ENCODE measurements at regions not wholly inside any gene's neighbourhood (a gene's known extent, or its start where the extent isn't known, plus 50 kb on each side); places are given as distances from the start of the nearest gene placed in this dataset.

DNA sequence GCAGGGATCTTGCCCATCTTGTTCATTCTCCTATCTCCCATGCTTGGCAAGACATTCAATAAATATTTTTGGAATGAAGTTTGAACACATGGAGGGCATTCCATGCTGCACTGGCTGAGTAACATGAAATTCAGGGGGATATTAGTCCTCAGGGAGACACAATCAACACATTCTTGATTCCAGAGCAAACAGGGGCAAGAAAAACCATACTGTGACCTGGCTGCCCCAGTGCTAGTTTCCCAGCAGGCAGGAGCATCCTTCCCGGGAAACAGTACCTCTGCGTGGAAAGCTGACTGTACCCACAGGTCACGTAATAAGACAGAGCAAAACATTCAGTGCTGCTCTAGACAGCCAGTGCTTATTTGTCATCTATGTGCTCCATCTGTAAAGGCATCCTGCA is 66.3 kb upstream of the SPOCK1 start:
- Histone ChIP-seq H3K27ac (ENCODE audit: low read depth) (no peak overlapping the region), H3K4me1 (ENCODE audit: insufficient read depth) (peaks cover 7% of the 10 kb centered on the region; the same call in 1 of the 2 replicates), H3K36me3 (ENCODE audit: insufficient read depth) (no peaks in the 10 kb centered on the region), H3K4me3 (no peak overlapping the region), H3F3A (replicated peaks; ENCODE audit: low read depth) (no peaks in the 10 kb centered on the region), H3K4me2 (no peak overlapping the region), H3K9me2 (ENCODE audit: insufficient read depth) (no peaks in the 10 kb centered on the region), H4K20me1 (replicated peaks; ENCODE audit: insufficient read depth) (no peaks in the 10 kb centered on the region; the same call in 1 of the 2 replicates), H2AFZ (no peak overlapping the region), H3K79me2 (replicated peaks; ENCODE audit: insufficient read depth) (no peaks in the 10 kb centered on the region), H3K27me3 (ENCODE audit: insufficient read depth) (no peaks in the 10 kb centered on the region)
- H3K4me3 Mint-ChIP-seq = no peak overlapping the region
- no peak for TF ChIP-seq NANOG (IDR thresholded peaks at IDR 0.05; ENCODE audit: borderline replicate concordance)
- TF ChIP-seq STAT1 (IDR thresholded peaks at IDR 0.05; ENCODE audit: unreplicated experiment) = no peak
- TF ChIP-seq EZH2phosphoT487 (IDR thresholded peaks at IDR 0.05; ENCODE audit: unreplicated experiment) = no peak
- no peak for TF ChIP-seq ZNF114 (CRISPR knock-in tag; IDR thresholded peaks at IDR 0.05)
- no peak for TF ChIP-seq EZH2 (IDR thresholded peaks at IDR 0.05; ENCODE audit: low read depth, unreplicated experiment)
- no peak for TF ChIP-seq ZNF331 (CRISPR knock-in tag; IDR thresholded peaks at IDR 0.05; ENCODE audit: low read depth)
- TF ChIP-seq, protein P1, sequence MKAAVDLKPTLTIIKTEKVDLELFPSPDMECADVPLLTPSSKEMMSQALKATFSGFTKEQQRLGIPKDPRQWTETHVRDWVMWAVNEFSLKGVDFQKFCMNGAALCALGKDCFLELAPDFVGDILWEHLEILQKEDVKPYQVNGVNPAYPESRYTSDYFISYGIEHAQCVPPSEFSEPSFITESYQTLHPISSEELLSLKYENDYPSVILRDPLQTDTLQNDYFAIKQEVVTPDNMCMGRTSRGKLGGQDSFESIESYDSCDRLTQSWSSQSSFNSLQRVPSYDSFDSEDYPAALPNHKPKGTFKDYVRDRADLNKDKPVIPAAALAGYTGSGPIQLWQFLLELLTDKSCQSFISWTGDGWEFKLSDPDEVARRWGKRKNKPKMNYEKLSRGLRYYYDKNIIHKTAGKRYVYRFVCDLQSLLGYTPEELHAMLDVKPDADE (IDR thresholded peaks at IDR 0.05) = no peak
- TF ChIP-seq POLR2AphosphoS5 (IDR thresholded peaks at IDR 0.05; ENCODE audit: low read depth) = no peak
- TF ChIP-seq, protein P2, sequence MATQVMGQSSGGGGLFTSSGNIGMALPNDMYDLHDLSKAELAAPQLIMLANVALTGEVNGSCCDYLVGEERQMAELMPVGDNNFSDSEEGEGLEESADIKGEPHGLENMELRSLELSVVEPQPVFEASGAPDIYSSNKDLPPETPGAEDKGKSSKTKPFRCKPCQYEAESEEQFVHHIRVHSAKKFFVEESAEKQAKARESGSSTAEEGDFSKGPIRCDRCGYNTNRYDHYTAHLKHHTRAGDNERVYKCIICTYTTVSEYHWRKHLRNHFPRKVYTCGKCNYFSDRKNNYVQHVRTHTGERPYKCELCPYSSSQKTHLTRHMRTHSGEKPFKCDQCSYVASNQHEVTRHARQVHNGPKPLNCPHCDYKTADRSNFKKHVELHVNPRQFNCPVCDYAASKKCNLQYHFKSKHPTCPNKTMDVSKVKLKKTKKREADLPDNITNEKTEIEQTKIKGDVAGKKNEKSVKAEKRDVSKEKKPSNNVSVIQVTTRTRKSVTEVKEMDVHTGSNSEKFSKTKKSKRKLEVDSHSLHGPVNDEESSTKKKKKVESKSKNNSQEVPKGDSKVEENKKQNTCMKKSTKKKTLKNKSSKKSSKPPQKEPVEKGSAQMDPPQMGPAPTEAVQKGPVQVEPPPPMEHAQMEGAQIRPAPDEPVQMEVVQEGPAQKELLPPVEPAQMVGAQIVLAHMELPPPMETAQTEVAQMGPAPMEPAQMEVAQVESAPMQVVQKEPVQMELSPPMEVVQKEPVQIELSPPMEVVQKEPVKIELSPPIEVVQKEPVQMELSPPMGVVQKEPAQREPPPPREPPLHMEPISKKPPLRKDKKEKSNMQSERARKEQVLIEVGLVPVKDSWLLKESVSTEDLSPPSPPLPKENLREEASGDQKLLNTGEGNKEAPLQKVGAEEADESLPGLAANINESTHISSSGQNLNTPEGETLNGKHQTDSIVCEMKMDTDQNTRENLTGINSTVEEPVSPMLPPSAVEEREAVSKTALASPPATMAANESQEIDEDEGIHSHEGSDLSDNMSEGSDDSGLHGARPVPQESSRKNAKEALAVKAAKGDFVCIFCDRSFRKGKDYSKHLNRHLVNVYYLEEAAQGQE (IDR thresholded peaks at IDR 0.05; ENCODE audit: unreplicated experiment) = no peak
- TF ChIP-seq, protein P3, sequence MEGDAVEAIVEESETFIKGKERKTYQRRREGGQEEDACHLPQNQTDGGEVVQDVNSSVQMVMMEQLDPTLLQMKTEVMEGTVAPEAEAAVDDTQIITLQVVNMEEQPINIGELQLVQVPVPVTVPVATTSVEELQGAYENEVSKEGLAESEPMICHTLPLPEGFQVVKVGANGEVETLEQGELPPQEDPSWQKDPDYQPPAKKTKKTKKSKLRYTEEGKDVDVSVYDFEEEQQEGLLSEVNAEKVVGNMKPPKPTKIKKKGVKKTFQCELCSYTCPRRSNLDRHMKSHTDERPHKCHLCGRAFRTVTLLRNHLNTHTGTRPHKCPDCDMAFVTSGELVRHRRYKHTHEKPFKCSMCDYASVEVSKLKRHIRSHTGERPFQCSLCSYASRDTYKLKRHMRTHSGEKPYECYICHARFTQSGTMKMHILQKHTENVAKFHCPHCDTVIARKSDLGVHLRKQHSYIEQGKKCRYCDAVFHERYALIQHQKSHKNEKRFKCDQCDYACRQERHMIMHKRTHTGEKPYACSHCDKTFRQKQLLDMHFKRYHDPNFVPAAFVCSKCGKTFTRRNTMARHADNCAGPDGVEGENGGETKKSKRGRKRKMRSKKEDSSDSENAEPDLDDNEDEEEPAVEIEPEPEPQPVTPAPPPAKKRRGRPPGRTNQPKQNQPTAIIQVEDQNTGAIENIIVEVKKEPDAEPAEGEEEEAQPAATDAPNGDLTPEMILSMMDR (conservative IDR thresholded peaks at IDR 0.05; ENCODE audit: low read depth in 2 of 2) = no peak
- TF ChIP-seq, protein P4, sequence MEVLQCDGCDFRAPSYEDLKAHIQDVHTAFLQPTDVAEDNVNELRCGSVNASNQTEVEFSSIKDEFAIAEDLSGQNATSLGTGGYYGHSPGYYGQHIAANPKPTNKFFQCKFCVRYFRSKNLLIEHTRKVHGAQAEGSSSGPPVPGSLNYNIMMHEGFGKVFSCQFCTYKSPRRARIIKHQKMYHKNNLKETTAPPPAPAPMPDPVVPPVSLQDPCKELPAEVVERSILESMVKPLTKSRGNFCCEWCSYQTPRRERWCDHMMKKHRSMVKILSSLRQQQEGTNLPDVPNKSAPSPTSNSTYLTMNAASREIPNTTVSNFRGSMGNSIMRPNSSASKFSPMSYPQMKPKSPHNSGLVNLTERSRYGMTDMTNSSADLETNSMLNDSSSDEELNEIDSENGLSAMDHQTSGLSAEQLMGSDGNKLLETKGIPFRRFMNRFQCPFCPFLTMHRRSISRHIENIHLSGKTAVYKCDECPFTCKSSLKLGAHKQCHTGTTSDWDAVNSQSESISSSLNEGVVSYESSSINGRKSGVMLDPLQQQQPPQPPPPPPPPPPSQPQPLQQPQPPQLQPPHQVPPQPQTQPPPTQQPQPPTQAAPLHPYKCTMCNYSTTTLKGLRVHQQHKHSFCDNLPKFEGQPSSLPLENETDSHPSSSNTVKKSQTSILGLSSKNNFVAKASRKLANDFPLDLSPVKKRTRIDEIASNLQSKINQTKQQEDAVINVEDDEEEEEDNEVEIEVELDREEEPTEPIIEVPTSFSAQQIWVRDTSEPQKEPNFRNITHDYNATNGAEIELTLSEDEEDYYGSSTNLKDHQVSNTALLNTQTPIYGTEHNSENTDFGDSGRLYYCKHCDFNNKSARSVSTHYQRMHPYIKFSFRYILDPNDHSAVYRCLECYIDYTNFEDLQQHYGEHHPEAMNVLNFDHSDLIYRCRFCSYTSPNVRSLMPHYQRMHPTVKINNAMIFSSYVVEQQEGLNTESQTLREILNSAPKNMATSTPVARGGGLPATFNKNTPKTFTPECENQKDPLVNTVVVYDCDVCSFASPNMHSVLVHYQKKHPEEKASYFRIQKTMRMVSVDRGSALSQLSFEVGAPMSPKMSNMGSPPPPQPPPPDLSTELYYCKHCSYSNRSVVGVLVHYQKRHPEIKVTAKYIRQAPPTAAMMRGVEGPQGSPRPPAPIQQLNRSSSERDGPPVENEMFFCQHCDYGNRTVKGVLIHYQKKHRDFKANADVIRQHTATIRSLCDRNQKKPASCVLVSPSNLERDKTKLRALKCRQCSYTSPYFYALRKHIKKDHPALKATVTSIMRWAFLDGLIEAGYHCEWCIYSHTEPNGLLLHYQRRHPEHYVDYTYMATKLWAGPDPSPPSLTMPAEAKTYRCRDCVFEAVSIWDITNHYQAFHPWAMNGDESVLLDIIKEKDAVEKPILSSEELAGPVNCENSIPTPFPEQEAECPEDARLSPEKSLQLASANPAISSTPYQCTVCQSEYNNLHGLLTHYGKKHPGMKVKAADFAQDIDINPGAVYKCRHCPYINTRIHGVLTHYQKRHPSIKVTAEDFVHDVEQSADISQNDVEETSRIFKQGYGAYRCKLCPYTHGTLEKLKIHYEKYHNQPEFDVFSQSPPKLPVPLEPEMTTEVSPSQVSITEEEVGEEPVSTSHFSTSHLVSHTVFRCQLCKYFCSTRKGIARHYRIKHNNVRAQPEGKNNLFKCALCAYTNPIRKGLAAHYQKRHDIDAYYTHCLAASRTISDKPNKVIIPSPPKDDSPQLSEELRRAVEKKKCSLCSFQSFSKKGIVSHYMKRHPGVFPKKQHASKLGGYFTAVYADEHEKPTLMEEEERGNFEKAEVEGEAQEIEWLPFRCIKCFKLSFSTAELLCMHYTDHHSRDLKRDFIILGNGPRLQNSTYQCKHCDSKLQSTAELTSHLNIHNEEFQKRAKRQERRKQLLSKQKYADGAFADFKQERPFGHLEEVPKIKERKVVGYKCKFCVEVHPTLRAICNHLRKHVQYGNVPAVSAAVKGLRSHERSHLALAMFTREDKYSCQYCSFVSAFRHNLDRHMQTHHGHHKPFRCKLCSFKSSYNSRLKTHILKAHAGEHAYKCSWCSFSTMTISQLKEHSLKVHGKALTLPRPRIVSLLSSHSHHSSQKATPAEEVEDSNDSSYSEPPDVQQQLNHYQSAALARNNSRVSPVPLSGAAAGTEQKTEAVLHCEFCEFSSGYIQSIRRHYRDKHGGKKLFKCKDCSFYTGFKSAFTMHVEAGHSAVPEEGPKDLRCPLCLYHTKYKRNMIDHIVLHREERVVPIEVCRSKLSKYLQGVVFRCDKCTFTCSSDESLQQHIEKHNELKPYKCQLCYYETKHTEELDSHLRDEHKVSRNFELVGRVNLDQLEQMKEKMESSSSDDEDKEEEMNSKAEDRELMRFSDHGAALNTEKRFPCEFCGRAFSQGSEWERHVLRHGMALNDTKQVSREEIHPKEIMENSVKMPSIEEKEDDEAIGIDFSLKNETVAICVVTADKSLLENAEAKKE (CRISPR knock-in tag; IDR thresholded peaks at IDR 0.05) = no peak
- TF ChIP-seq JUNB (IDR thresholded peaks at IDR 0.05; ENCODE audit: unreplicated experiment) = no peak
- no peak for TF ChIP-seq CREB1 (CRISPR knock-in tag; IDR thresholded peaks at IDR 0.05; ENCODE audit: low read depth)
- H3K4me1 Mint-ChIP-seq = peaks cover 8% of the 10 kb centered on the region; the same call in 2 of the 3 replicates
- H3K9me3 Mint-ChIP-seq = no peaks in the 10 kb centered on the region
- DNase-seq (ENCODE audit: low spot score) = no peak
- ATAC-seq = no peak
- no peak overlapping the region for H3K27ac Mint-ChIP-seq
- H3K36me3 Mint-ChIP-seq (ENCODE audit: low read depth) = no peaks in the 10 kb centered on the region
- peaks cover 11% of the 10 kb centered on the region for H3K27me3 Mint-ChIP-seq (ENCODE audit: insufficient read depth, low read depth, poor library complexity)
